HepG2 (cell line): ENCODE measurements at regions not wholly inside any gene's neighbourhood (a gene's known extent, or its start where the extent isn't known, plus 50 kb on each side); places are given as distances from the start of the nearest gene placed in this dataset.

ENCODE experiments used
- ATAC-seq: fragments of 200-7000 bp; cut with Tn5 transposase; 3 replicates; pipeline ENCODE4 v1.9.1; 2020; ENCODE audit warnings: mild to moderate bottlenecking, moderate library complexity
- BruUV-seq: library from RNA; stranded (reverse); fragments of 400-500 nt; replicated peaks from 2 replicates; lab custom pipeline; 2021; lab: Mats Ljungman, UMichigan
- CTCF ChIA-PET: fragments of 300-600 bp; formaldehyde crosslinking; extraction: SDS; loops from one replicate; lab custom pipeline; 2021; ENCODE audit warnings: low total read pairs, inconsistent platforms, low intra/inter-chr PET ratio; lab: Yijun Ruan, JAX
- POLR2A ChIA-PET: fragments of 350-600 bp; sonication (Branson Sonifier 250); formaldehyde crosslinking; loops from one replicate; lab custom pipeline; 2020; ENCODE audit warnings: antibody characterized with exemption, inconsistent platforms; lab: Yijun Ruan, JAX
- DNase-seq: peaks from one replicate; pipeline ENCODE4 v3.0.0-alpha.2; 2015; ENCODE audit warnings: low spot score
- FAIRE-seq: peaks from 3 replicates; lab custom pipeline; 2011; peaks lifted over from hg19 to GRCh38; lab: Jason Lieb, UNC
- H2AFZ ChIP-seq: one replicate; pipeline ENCODE4 v1.6.1; 2011; ENCODE audit warnings: low read length, inconsistent platforms
- H3K27ac ChIP-seq: fragments of 300-600 bp; 3 replicates; pipeline ENCODE4 v1.8.0; 2011; ENCODE audit warnings: mixed run types, mild to moderate bottlenecking, mixed read lengths, low read length, inconsistent platforms; ENCODE audit not compliant: insufficient read depth; ENCODE audit errors: extremely low read length
- H3K27me3 ChIP-seq, 2 experiments: fragments of 200-600 bp in 1 of 2; 2 replicates in 1 of 2; 3 replicates in 1 of 2; pipeline versions ENCODE4 v1.6.0 to v1.8.0; 2011; ENCODE audit warnings: low read length in 2 of 2, mild to moderate bottlenecking in 2 of 2, moderate library complexity in 2 of 2, inconsistent platforms in 1 of 2; ENCODE audit not compliant: insufficient read depth in 2 of 2, control insufficient read depth in 1 of 2
- H3K36me3 ChIP-seq, 2 experiments: fragments of 200-600 bp in 1 of 2; replicated peaks in 1 of 2; 2 replicates in 1 of 2; 3 replicates in 1 of 2; pipeline versions ENCODE4 v1.5.1 to v1.8.0; 2011; ENCODE audit warnings: low read length in 2 of 2, inconsistent platforms in 1 of 2; ENCODE audit not compliant: insufficient read depth in 2 of 2, control insufficient read depth in 1 of 2
- H3K4me1 ChIP-seq: 2 replicates; pipeline ENCODE4 v1.5.1; 2012; ENCODE audit warnings: low read length, inconsistent platforms; ENCODE audit not compliant: insufficient read depth
- H3K4me2 ChIP-seq: 2 replicates; pipeline ENCODE4 v1.6.0; 2011; ENCODE audit warnings: low read depth, low read length, inconsistent platforms
- H3K4me3 ChIP-seq, 3 experiments: fragments of 200-600 bp in 1 of 3; sonication (generic), shearing (Covaris generic) in 1 of 3; replicated peaks in 1 of 3; 2 replicates each; pipeline ENCODE4 v1.5.1; 2011 to 2016; ENCODE audit warnings: low read length in 3 of 3, inconsistent platforms in 2 of 3, low read depth in 2 of 3, mild to moderate bottlenecking in 2 of 3, control low read depth in 1 of 3, mixed read lengths in 1 of 3; ENCODE audit not compliant: insufficient read depth in 1 of 3
- H3K79me2 ChIP-seq: one replicate; pipeline ENCODE4 v1.6.1; 2011; ENCODE audit warnings: low read length, inconsistent platforms; ENCODE audit not compliant: insufficient read depth
- H3K9ac ChIP-seq: 2 replicates; pipeline ENCODE4 v1.6.0; 2011; ENCODE audit warnings: mild to moderate bottlenecking, low read depth, low read length, inconsistent platforms; ENCODE audit not compliant: insufficient read depth
- H3K9me3 ChIP-seq: 2 replicates; pipeline ENCODE4 v1.5.1; 2012; ENCODE audit warnings: mild to moderate bottlenecking, low read length
- H4K20me1 ChIP-seq: 2 replicates; pipeline ENCODE4 v1.6.0; 2011; ENCODE audit warnings: inconsistent platforms, mild to moderate bottlenecking, low read length, moderate library complexity; ENCODE audit not compliant: insufficient read depth
- DMTF1 ChIP-seq: sonication (generic); formaldehyde crosslinking; IDR thresholded peaks from 2 replicates; pipeline ENCODE4 v1.4.0; 2020; ENCODE audit warnings: mild to moderate bottlenecking, missing genetic modification reagents
- ISX ChIP-seq: sonication (generic); formaldehyde crosslinking; conservative IDR thresholded peaks from 2 replicates; pipeline ENCODE4 v1.5.0; 2020; ENCODE audit warnings: missing genetic modification reagents
- RAD51 ChIP-seq: fragments of 450-650 bp; IDR thresholded peaks from 2 replicates; pipeline ENCODE4 v1.6.1; 2016; ENCODE audit warnings: borderline replicate concordance
- ZBTB10 ChIP-seq: sonication (generic); formaldehyde crosslinking; IDR thresholded peaks from 2 replicates; pipeline ENCODE4 v1.4.0; 2020; ENCODE audit warnings: missing genetic modification reagents, borderline replicate concordance
- ZBTB4 ChIP-seq: sonication (generic); formaldehyde crosslinking; IDR thresholded peaks from 2 replicates; pipeline ENCODE4 v1.4.0; 2020; ENCODE audit warnings: missing genetic modification reagents, mild to moderate bottlenecking, borderline replicate concordance
- ZNF598 ChIP-seq: sonication (generic); formaldehyde crosslinking; IDR thresholded peaks from 2 replicates; pipeline ENCODE4 v1.5.1; 2020; ENCODE audit warnings: mild to moderate bottlenecking, missing genetic modification reagents, borderline replicate concordance
- in situ Hi-C: cut with HindIII; loops from 2 replicates; pipeline ENCODE4 v1.10.0; 2017; ENCODE audit warnings: low pct_unique_long_range_greater_than_20kb; ENCODE audit not compliant: extremely low pct_ligation_motif_present
- intact Hi-C: fragments of 100-400 bp; cut with micrococcal nuclease; formaldehyde crosslinking; loops from one replicate; pipeline ENCODE4 v1.10.0; 2022; ENCODE audit not compliant: unreplicated experiment

- no peaks in the 10 kb centered on the region for H3K27me3 ChIP-seq
- H4K20me1 ChIP-seq: no peaks in the 10 kb centered on the region
- H3K4me3 ChIP-seq: no peak overlapping the region
- TF ChIP-seq ZBTB4 (no peak), ZNF598 (CRISPR knock-in tag) (no peak), ISX (no peak), ZBTB10 (no peak), DMTF1 (CRISPR knock-in tag) (no peak), RAD51 (no peak)
- ChIA-PET POLR2A (no interaction called here), CTCF (no interaction called here)
- no peak overlapping the region for H3K9ac ChIP-seq
- peaks cover 77% of the 10 kb centered on the region for H3K9me3 ChIP-seq
- no peak overlapping the region for H3K27ac ChIP-seq
- no peak for FAIRE-seq
- no peak for DNase-seq
- no peaks in the 10 kb centered on the region for H3K4me1 ChIP-seq
- H2AFZ ChIP-seq: no peak overlapping the region
- no peaks in the 10 kb centered on the region for H3K79me2 ChIP-seq
- H3K4me2 ChIP-seq: no peak overlapping the region
- BruUV-seq: no TSS peak
- in situ Hi-C loops (no loop called here), intact Hi-C loops (no loop called here)
- ATAC-seq: no peak
- H3K36me3 ChIP-seq: no peaks in the 10 kb centered on the region
Observed at GRCh38 chr1:82762829-82763532, 962.2 kb downstream of the ADGRL2 start.
